ENCODE measurements at regions not wholly inside any gene's neighbourhood (a gene's known extent, or its start where the extent isn't known, plus 50 kb on each side); places are given as distances from the start of the nearest gene placed in this dataset.

DNA sequence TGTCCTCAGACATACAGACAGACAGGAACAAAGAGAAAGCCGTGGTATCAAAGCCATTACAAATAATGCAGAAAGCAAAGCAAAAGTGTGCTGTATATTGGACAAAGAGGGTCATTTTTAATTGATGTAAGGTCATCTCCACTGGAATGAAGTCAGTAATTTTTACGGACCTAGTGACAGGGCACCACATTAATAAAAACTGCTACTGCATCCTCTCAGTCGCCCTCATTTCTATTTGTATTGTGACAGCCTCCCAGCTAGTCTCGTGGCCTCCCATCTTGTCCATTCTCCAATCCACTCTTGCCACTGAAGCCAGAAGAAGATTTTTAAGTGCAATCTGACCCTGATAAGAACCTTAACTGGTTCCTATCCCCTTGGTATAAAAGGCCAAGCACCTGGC is 132.4 kb downstream of the NUAK1 start:
- Mint-ChIP-seq H3K4me1 (ENCODE audit: low read depth) (no peaks in the 10 kb centered on the region), H3K27me3 (no peaks in the 10 kb centered on the region), H3K27ac (no peak overlapping the region), H3K4me3 (no peak overlapping the region), H3K9me3 (no peaks in the 10 kb centered on the region), H3K36me3 (no peaks in the 10 kb centered on the region)
- intact Hi-C loops (cut with micrococcal nuclease) = no loop called here
- ChIA-PET CTCF (no interaction called here), POLR2A (no interaction called here)
- no peak for DNase-seq

DNA sequence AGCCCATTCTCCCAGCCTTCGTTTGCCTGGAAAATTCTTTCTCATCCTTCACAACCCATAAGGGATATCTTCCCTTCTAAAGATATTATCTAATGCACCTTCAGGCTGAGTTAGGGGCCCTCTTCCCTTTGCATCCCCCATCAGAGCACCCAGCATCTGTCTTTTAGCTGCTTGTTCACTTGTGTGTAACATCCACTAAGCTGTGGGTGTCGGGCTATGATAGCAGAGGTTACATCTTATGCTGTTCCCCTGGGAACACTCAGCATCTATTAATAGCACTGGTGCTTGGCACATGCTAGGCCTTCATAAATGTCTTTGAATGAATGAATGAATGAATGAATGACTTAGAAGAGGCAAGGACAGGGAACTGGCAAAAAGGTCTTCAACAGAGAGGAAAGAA is 131.8 kb downstream of the NUAK1 start:
- no peak overlapping the region for H3K27ac Mint-ChIP-seq
- no peak overlapping the region for H3K4me3 Mint-ChIP-seq
- ChIA-PET CTCF (no interaction called here), POLR2A (no interaction called here)
- DNase-seq = no peak
- H3K4me1 Mint-ChIP-seq (ENCODE audit: low read depth) = no peaks in the 10 kb centered on the region
- H3K36me3 Mint-ChIP-seq = no peaks in the 10 kb centered on the region
- intact Hi-C loops (cut with micrococcal nuclease) = no loop called here
- H3K27me3 Mint-ChIP-seq = no peaks in the 10 kb centered on the region
- H3K9me3 Mint-ChIP-seq = no peaks in the 10 kb centered on the region

DNA sequence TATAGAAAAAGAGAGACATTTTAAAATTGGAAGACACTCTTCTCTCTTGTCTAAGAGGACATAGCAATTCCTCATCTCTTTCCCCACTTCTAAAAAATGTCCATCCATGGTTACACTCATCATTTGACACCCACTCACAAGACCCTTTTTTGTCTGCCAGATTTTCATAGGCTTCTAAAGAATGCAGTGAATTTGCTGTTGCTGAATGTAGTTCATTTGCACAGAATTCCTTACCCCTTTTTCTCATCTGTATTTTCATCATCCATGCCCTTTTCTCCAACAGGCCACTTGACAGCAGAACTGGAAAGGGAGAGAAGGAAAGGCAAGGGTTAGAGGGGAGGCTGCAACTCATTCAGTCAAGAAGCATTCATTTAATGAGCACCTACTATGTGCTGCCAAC is 128.0 kb downstream of the NUAK1 start:
- Mint-ChIP-seq H3K36me3 (no peaks in the 10 kb centered on the region), H3K4me3 (no peak overlapping the region), H3K9me3 (no peaks in the 10 kb centered on the region), H3K4me1 (ENCODE audit: low read depth) (no peaks in the 10 kb centered on the region), H3K27me3 (no peaks in the 10 kb centered on the region), H3K27ac (no peak overlapping the region)
- no peak for DNase-seq
- ChIA-PET CTCF (no interaction called here), POLR2A (no interaction called here)
- intact Hi-C loops (cut with micrococcal nuclease) = no loop called here
